ENCODE measurements at regions not wholly inside any gene's neighbourhood (a gene's known extent, or its start where the extent isn't known, plus 50 kb on each side); places are given as distances from the start of the nearest gene placed in this dataset.

- peaks cover 9 to 10% (median 9%) of the 10 kb centered on the region in 3 donors for H3K27me3 Mint-ChIP-seq (ENCODE audit: low read depth in 3 of 3)
- H3K27me3 ChIP-seq (ENCODE audit: control insufficient read depth in 2 of 2, insufficient read depth in 2 of 2, low read length in 2 of 2): no peaks in the 10 kb centered on the region
- DNase-seq: no peak
- TF ChIP-seq CTCF (IDR thresholded peaks at IDR 0.05): no peak
- H2AFZ ChIP-seq (ENCODE audit: insufficient read depth, low read depth, low read length, poor library complexity, severe bottlenecking): no peak overlapping the region
- intact Hi-C loops (cut with micrococcal nuclease): no loop called here
- H3K36me3 Mint-ChIP-seq: no peaks in the 10 kb centered on the region
- peaks cover 12 to 26% (median 18%) of the 10 kb centered on the region in 7 donors for H3K9me3 Mint-ChIP-seq
- H3K36me3 ChIP-seq (replicated peaks in 1 of 2; ENCODE audit: control insufficient read depth in 1 of 2, insufficient read depth in 2 of 2, low read length in 2 of 2): no peaks in the 10 kb centered on the region
- peaks cover 11% of the 10 kb centered on the region for H3K4me1 Mint-ChIP-seq
- no peaks in the 10 kb centered on the region for H3K79me2 ChIP-seq (ENCODE audit: insufficient read depth, low read length)
- no peaks in the 10 kb centered on the region for H3K4me1 ChIP-seq (ENCODE audit: control insufficient read depth in 1 of 2, insufficient read depth in 2 of 2, low read length in 2 of 2)
- H3K4me3 ChIP-seq (replicated peaks in 1 of 3; ENCODE audit: low read depth in 2 of 3, low read length in 3 of 3): no peak overlapping the region
- H3K9ac ChIP-seq (ENCODE audit: insufficient read depth, low read length, poor library complexity, severe bottlenecking): no peak overlapping the region
- no peak overlapping the region for H3K4me2 ChIP-seq (replicated peaks; ENCODE audit: extremely low read depth, low read length, poor library complexity, severe bottlenecking)
- H4K20me1 ChIP-seq (ENCODE audit: insufficient read depth, low read length): no peaks in the 10 kb centered on the region
- peaks cover 10 to 18% of the 10 kb centered on the region in 2 donors for H3K9me3 ChIP-seq (replicated peaks in 1 of 2; ENCODE audit: control insufficient read depth in 1 of 2, insufficient read depth in 1 of 2, low read length in 2 of 2)
- no peak overlapping the region for H3K27ac ChIP-seq (ENCODE audit: low read depth in 1 of 2, low read length in 2 of 2)
- WGBS (ENCODE audit: insufficient coverage): 100% methylated on average over 1 of the region's 1 CpG
- no peak overlapping the region for H3K4me3 Mint-ChIP-seq
- H3K27ac Mint-ChIP-seq: no peak overlapping the region
Measured at GRCh38 chr7:131119381-131119780, 208.3 kb upstream of the MKLN1 start.

DNA sequence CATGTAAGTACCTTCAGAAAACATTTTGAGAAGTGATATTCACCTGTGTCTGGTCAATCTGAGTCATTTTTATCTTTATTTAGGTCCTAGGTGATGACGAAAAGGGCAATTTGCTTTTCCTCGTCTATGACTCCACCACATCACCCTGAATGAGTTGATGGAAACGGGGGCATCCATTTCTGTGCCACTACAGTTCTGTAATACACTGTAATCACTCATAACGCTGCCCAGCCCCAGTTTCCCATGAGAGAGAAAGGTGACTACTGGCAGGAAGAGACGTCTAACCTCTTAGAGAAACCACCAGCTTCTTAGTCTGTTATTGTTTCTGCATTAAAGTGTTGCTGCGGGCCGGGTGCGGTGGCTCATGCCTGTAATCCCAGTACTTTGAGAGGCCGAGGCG, 205.3 kb upstream of the MKLN1 start:
- 100% methylated on average over 3 of the region's 10 CpGs for WGBS (ENCODE audit: insufficient coverage)
- intact Hi-C loops (cut with micrococcal nuclease): no loop called here
- no peak for DNase-seq
- H3K27me3 ChIP-seq (ENCODE audit: control insufficient read depth in 2 of 2, insufficient read depth in 2 of 2, low read length in 2 of 2): no peaks in the 10 kb centered on the region
- peaks cover 0 to 8% (median 2%) of the 10 kb centered on the region in 3 donors for H3K27me3 Mint-ChIP-seq (ENCODE audit: low read depth in 3 of 3)
- peaks cover 10 to 18% of the 10 kb centered on the region in 2 donors for H3K9me3 ChIP-seq (replicated peaks in 1 of 2; ENCODE audit: control insufficient read depth in 1 of 2, insufficient read depth in 1 of 2, low read length in 2 of 2)
- no peak overlapping the region for H3K4me3 Mint-ChIP-seq
- no peak overlapping the region for H3K27ac ChIP-seq (ENCODE audit: low read depth in 1 of 2, low read length in 2 of 2)
- H3K4me1 ChIP-seq (ENCODE audit: control insufficient read depth in 1 of 2, insufficient read depth in 2 of 2, low read length in 2 of 2): no peaks in the 10 kb centered on the region
- H3K36me3 Mint-ChIP-seq: no peaks in the 10 kb centered on the region
- H3K27ac Mint-ChIP-seq: no peak overlapping the region
- H3K79me2 ChIP-seq (ENCODE audit: insufficient read depth, low read length): no peaks in the 10 kb centered on the region
- no peak overlapping the region for H3K4me2 ChIP-seq (replicated peaks; ENCODE audit: extremely low read depth, low read length, poor library complexity, severe bottlenecking)
- H3K9ac ChIP-seq (ENCODE audit: insufficient read depth, low read length, poor library complexity, severe bottlenecking): no peak overlapping the region
- H3K9me3 Mint-ChIP-seq: peaks cover 12 to 30% (median 18%) of the 10 kb centered on the region in 7 donors
- no peak overlapping the region for H2AFZ ChIP-seq (ENCODE audit: insufficient read depth, low read depth, low read length, poor library complexity, severe bottlenecking)
- no peak for TF ChIP-seq CTCF (IDR thresholded peaks at IDR 0.05)
- H4K20me1 ChIP-seq (ENCODE audit: insufficient read depth, low read length): no peaks in the 10 kb centered on the region
- no peaks in the 10 kb centered on the region for H3K36me3 ChIP-seq (replicated peaks in 1 of 2; ENCODE audit: control insufficient read depth in 1 of 2, insufficient read depth in 2 of 2, low read length in 2 of 2)
- H3K4me1 Mint-ChIP-seq: peaks cover 5% of the 10 kb centered on the region
- no peak overlapping the region for H3K4me3 ChIP-seq (replicated peaks in 1 of 3; ENCODE audit: low read depth in 2 of 3, low read length in 3 of 3)

Measured in CD14-positive monocyte (primary cell).